ENCODE measurements at regions not wholly inside any gene's neighbourhood (a gene's known extent, or its start where the extent isn't known, plus 50 kb on each side); places are given as distances from the start of the nearest gene placed in this dataset.
"Not testable (repeated sequence)": the region's sequence is repeated elsewhere in the genome, so short reads cannot be mapped to it uniquely, and the experiment has no call there.

GRCh38 chr11:26867286-26867685 is 126.6 kb upstream of the FIBIN start:
- H3K27me3 ChIP-seq (ENCODE audit: low read depth): no peaks in the 10 kb centered on the region
- no peaks in the 10 kb centered on the region for H3K4me1 ChIP-seq
- DNase-seq: no peak
- no peaks in the 10 kb centered on the region for H3K36me3 ChIP-seq
- ATAC-seq: no peak
- intact Hi-C loops (cut with DNase I): no loop called here
- H3K27ac ChIP-seq: no peak overlapping the region
- TF ChIP-seq, protein P1, sequence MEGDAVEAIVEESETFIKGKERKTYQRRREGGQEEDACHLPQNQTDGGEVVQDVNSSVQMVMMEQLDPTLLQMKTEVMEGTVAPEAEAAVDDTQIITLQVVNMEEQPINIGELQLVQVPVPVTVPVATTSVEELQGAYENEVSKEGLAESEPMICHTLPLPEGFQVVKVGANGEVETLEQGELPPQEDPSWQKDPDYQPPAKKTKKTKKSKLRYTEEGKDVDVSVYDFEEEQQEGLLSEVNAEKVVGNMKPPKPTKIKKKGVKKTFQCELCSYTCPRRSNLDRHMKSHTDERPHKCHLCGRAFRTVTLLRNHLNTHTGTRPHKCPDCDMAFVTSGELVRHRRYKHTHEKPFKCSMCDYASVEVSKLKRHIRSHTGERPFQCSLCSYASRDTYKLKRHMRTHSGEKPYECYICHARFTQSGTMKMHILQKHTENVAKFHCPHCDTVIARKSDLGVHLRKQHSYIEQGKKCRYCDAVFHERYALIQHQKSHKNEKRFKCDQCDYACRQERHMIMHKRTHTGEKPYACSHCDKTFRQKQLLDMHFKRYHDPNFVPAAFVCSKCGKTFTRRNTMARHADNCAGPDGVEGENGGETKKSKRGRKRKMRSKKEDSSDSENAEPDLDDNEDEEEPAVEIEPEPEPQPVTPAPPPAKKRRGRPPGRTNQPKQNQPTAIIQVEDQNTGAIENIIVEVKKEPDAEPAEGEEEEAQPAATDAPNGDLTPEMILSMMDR (IDR thresholded peaks at IDR 0.05): no peak
- H3K9me3 ChIP-seq: peaks cover 3% of the 10 kb centered on the region
- no peak overlapping the region for H3K4me3 ChIP-seq

DNA sequence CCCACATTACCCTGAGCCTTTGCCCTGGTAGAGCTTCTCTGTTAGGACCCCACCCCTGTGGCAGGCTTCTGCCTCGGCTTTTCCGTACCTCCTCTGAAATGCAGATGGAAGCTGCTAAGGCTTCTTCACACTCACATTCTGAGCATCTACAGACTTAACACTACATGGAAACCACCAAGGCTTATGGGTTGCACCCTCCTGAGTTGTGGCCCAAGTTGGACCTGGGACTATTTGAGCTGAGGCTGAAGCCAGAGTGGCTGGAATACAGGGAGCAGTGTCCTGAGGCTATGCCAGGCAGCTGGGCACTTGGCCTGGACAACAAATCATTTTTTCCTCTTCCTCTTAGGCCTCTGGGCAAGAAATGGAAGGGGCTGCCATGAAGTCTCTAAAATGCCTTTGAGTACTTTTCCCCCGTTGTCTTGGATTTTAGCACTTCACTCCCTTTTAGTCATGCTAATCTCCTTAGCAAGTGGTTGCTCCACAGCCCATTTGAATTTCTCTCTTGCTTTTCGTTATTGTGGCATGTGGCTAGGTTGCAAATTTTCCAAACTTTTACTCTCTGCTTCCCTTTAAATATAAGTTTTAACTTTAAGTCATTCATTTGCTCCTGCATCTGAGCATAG is 114.8 kb upstream of the FIBIN start:
- intact Hi-C loops (cut with DNase I): no loop called here
- no peaks in the 10 kb centered on the region for H3K36me3 ChIP-seq
- TF ChIP-seq, protein P1 (IDR thresholded peaks at IDR 0.05): no peak
- no peaks in the 10 kb centered on the region for H3K27me3 ChIP-seq (ENCODE audit: low read depth)
- H3K4me3 ChIP-seq: no peak overlapping the region
- DNase-seq (no peak), ATAC-seq (no peak)
- H3K9me3 ChIP-seq: peaks cover 12% of the 10 kb centered on the region
- no peak overlapping the region for H3K27ac ChIP-seq
- H3K4me1 ChIP-seq: no peaks in the 10 kb centered on the region

DNA sequence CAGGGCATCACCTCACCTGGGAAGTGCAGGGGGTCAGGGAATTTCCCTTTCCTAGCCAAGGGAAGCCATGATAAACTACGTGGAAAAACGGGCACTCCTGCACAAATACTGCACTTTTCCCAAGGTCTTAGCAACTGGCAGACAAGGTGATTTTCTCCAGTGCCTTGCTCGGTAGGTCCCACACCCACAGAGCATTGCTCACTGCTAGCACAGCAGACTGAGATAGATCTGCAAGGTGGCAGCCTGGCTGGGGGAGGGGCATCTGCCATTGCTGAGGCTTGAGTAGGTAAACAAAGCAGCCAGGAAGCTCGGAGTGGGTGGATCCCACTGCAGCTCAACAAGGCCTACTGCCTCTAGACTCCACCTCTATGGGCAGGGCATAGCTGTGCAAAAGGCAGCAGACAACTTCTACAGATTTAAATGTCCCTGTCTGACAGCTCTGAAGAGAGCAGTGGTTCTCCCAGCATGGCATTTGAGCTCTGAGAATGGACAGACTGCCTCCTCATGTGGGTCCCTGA is 111.5 kb upstream of the FIBIN start:
- H3K4me1 ChIP-seq; H3K36me3 ChIP-seq; intact Hi-C loops (cut with DNase I); H3K27me3 ChIP-seq (ENCODE audit: low read depth); ATAC-seq; H3K27ac ChIP-seq; H3K4me3 ChIP-seq; DNase-seq: not testable (repeated sequence)
- H3K9me3 ChIP-seq: peaks cover 12% of the 10 kb centered on the region

GRCh38 chr11:26891501-26891900 is 102.4 kb upstream of the FIBIN start:
- H3K9me3 ChIP-seq: no peaks in the 10 kb centered on the region
- ATAC-seq (no peak), DNase-seq (no peak)
- intact Hi-C loops (cut with DNase I): no loop called here
- H3K4me3 ChIP-seq: no peak overlapping the region
- H3K27ac ChIP-seq: no peak overlapping the region
- no peaks in the 10 kb centered on the region for H3K27me3 ChIP-seq (ENCODE audit: low read depth)
- no peaks in the 10 kb centered on the region for H3K36me3 ChIP-seq
- no peaks in the 10 kb centered on the region for H3K4me1 ChIP-seq
- TF ChIP-seq, protein P1 (IDR thresholded peaks at IDR 0.05): no peak

GRCh38 chr11:26896719-26897118 is 97.2 kb upstream of the FIBIN start:
- Histone ChIP-seq H3K4me1 (no peaks in the 10 kb centered on the region), H3K4me3 (no peak overlapping the region), H3K27me3 (ENCODE audit: low read depth) (no peaks in the 10 kb centered on the region), H3K36me3 (no peaks in the 10 kb centered on the region), H3K27ac (no peak overlapping the region), H3K9me3 (no peaks in the 10 kb centered on the region)
- DNase-seq (no peak), ATAC-seq (no peak)
- intact Hi-C loops (cut with DNase I): no loop called here
- TF ChIP-seq, protein P1 (IDR thresholded peaks at IDR 0.05): no peak

DNA sequence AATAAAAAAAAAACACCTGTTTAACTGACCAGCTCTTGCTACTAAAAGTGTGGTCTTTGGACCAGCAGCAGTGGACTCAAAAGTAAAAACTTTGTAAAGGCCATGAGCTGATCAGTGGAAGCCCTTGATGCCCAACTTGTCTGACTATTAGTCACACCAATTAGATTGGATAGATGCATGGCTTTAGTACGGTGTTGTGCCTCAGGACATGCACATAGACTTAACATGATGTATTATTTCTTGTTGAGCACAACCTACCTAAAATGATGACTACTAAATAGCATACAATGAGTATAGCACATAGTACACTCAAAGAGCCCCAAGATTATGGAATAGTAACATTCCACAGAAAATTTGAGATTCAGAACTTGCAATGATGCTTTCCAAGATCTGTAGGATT is 95.1 kb upstream of the FIBIN start:
- ATAC-seq (no peak), DNase-seq (no peak)
- Histone ChIP-seq H3K9me3 (no peaks in the 10 kb centered on the region), H3K27ac (no peak overlapping the region), H3K36me3 (no peaks in the 10 kb centered on the region), H3K4me1 (no peaks in the 10 kb centered on the region), H3K4me3 (no peak overlapping the region), H3K27me3 (ENCODE audit: low read depth) (no peaks in the 10 kb centered on the region)
- intact Hi-C loops (cut with DNase I): no loop called here
- TF ChIP-seq, protein P1 (IDR thresholded peaks at IDR 0.05): no peak
